Right cardiac atrium (tissue), 5 donors: ENCODE measurements at regions not wholly inside any gene's neighbourhood (a gene's known extent, or its start where the extent isn't known, plus 50 kb on each side); places are given as distances from the start of the nearest gene placed in this dataset.
"Not testable (repeated sequence)": the region's sequence is repeated elsewhere in the genome, so short reads cannot be mapped to it uniquely, and the experiment has no call there.

Source experiments
- ATAC-seq, 2 donors: fragments of 200-7000 bp; cut with Tn5 transposase; one replicate each; pipeline versions ENCODE4 v1.8.0 to v1.9.1; 2020; ENCODE audit warnings: moderate library complexity in 2 of 2, mild to moderate bottlenecking in 1 of 2
- DNase-seq, 3 donors: peaks; one replicate each; pipeline ENCODE4 v3.0.0-alpha.2; 2020
- H3K27ac ChIP-seq: one replicate; pipeline ENCODE4 v1.5.1; 2013; ENCODE audit warnings: mild to moderate bottlenecking, low read length, control low read depth, moderate library complexity
- H3K27me3 ChIP-seq: one replicate; pipeline ENCODE4 v1.6.1; 2013; ENCODE audit not compliant: control insufficient read depth, insufficient read depth
- H3K4me1 ChIP-seq: one replicate; pipeline ENCODE4 v1.6.1; 2013; ENCODE audit warnings: low read length; ENCODE audit not compliant: control insufficient read depth, insufficient read depth
- H3K4me3 ChIP-seq: one replicate; pipeline ENCODE4 v1.5.1; 2013; ENCODE audit warnings: low read length, control low read depth
- H3K9me3 ChIP-seq: one replicate; pipeline ENCODE4 v1.6.1; 2013; ENCODE audit warnings: low read length; ENCODE audit not compliant: control insufficient read depth
- WGBS: extraction: QIAGEN DNeasy Blood & Tissue Kit; methylation state at CpG from one replicate; pipeline ENCODE4 v1.1.7; 2013; 5-methylcytosine and 5-hydroxymethylcytosine counted together
- intact Hi-C, 4 donors: fragments of 100-400 bp; cut with DNase I; formaldehyde crosslinking; loops; one replicate each; pipeline versions ENCODE4 v1.11.0 to v1.14.0; 2022 to 2023
- donor health status: healthy with polysubstance abuse.
- donor health status: DM: no; HTN: yes; CAD: no.
- donor health status: DM: no; HTN: no; CAD: no.
- donor health status: DM: no; HTN: yes; CAD: no; lungs with severe emphysema.
- donor health status: DM: yes; HTN: yes; CAD: no.

DNA sequence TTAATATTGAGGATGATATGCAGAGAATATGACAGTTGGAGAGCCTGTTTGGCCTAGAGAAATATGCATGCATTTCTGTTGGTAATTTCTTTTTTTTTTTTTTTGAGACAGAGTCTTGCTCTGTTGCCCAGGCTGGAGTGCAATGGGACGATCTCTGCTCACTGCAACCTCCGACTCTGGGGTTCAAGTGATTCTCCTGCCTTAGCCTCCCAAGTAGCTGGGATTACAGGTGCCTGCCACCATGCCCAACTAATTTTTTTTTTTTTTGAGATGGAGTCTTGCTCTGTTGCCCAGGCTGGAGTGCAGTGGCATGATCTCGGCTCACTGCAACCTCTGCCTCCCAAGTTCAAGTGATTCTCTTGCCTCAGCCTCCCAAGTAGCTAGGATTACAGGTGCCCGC lies 108.3 kb downstream of the SLC25A47 start:
- H3K9me3 ChIP-seq, H3K27me3 ChIP-seq, H3K4me1 ChIP-seq, H3K4me3 ChIP-seq, ATAC-seq, H3K27ac ChIP-seq, DNase-seq, intact Hi-C loops: not testable (repeated sequence)
- 96% methylated on average over 4 of the region's 4 CpGs for whole genome bisulfite sequencing

DNA sequence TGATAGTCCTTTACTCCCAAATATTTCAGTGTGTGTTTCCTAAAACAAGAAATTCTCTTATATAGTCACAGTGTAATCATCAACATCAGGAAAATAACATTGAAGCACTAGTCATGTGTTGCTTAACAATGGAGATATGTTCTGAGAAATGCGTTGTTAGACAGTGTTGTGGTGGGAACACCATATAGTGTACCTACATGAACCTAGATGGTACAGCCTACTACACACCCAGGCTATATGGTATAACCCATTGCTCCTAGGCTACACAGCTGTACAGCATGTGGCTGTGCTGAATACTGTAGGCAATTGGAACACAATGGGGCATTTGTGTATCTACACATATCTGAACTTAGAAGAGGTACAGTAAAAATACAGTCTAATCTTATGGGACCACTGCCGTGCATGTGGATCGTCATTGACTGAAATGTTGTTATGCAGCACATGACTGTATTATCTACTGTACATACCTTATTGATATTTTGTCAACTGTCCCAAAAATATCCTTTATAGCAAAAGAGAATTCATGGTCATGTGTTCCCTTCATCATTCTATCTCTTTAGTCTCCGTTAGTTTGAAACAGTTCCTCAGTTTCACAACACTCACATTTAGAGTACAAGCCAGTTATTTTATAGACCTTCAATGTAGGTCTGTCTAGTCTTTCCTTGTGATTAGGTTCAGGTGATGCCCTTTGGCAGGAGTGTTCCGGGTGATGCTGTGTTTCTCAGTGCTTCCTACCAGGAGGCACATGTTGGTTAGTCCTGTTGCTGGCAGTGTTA lies 109.7 kb downstream of the SLC25A47 start:
- no peaks in the 10 kb centered on the region for H3K9me3 ChIP-seq
- DNase-seq (no peak), ATAC-seq (no peak)
- H3K4me1 ChIP-seq, result no peaks in the 10 kb centered on the region
- H3K27ac ChIP-seq, result no peak overlapping the region
- WGBS, result 85% methylated on average over 5 of the region's 5 CpGs
- H3K27me3 ChIP-seq, result no peaks in the 10 kb centered on the region
- no peak overlapping the region for H3K4me3 ChIP-seq
- intact Hi-C loops, result no loop called here

DNA sequence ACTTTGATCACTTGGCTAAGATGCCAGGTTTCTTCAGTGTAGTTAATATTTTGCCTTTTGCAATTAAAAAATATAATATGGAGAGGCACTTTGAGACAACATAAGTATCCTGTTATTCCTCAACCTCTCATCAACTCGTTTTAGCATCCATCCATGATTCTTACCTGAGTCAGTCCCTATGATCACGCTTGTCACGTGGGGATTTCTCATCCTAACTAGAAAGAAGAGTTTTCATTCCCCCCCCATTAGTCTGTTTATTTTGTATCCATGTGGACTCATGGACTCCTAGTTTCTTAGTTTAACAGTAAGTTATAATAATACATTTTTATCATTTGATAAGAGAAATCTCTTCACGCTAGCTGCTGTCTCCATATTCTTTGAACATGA lies 110.3 kb downstream of the SLC25A47 start:
- intact Hi-C loops, result no loop called here
- H3K4me1 ChIP-seq, result no peaks in the 10 kb centered on the region
- H3K27me3 ChIP-seq, result no peaks in the 10 kb centered on the region
- no peak overlapping the region for H3K4me3 ChIP-seq
- 74% methylated on average over 4 of the region's 4 CpGs for WGBS
- ATAC-seq (no peak), DNase-seq (no peak)
- H3K27ac ChIP-seq, result no peak overlapping the region
- no peaks in the 10 kb centered on the region for H3K9me3 ChIP-seq

DNA sequence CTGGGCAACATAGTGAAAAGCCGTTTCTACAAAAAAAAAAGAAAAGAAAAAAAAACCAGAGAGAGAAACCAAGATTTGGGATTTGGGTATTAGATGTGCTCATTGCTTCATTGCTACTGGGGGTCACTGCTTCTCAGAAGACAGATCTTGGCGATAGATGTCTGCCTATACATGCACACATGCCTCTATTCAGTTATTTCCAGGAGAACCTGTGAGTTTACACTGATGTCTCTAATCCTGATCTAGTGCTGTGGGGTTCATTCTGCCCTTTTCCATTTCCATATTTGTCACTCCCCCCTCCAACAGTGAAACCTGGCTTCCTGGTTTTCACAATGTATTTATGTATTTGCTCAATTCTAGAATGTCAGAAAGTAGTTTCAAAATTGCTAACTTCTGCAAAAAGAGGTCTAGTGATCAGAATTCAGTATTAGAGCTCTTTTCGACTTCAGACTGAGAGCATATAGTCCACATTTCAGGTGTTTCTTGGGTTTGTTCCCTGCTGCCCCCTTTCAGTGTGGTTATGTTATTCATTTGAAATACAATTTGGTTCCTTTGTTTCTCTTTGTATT lies 111.0 kb downstream of the SLC25A47 start:
- Histone ChIP-seq H3K9me3 (no peaks in the 10 kb centered on the region), H3K4me3 (no peak overlapping the region), H3K27ac (no peak overlapping the region), H3K27me3 (no peaks in the 10 kb centered on the region), H3K4me1 (no peaks in the 10 kb centered on the region)
- 86% methylated on average over 3 of the region's 3 CpGs for WGBS
- intact Hi-C loops, result no loop called here
- no peak for DNase-seq
- no peak for ATAC-seq

DNA sequence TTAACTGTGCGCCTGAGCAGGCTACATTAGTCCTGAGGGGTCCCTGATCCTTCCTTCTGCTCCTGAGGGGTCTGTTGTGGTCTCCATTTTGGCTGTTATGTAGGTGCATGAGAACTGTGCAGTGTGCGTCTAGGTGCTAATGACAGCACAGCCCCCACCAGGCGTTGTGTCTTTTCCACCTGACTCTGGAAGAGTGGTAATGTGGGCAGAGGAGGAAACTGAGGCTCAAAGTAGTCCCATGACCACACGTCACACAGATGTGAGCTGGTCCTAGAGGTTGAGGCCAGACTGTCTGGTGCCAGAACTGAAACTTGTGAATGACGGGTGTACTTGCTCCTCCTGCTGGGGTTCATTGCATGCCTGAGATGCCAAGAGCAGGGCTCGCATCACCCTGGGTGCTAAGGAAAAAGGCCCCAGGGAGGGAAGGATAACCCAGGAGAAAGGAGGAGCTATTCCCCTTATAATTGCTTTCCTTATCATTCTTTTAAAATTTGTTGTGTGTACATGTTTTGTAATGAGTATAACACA lies 111.8 kb downstream of the SLC25A47 start:
- H3K9me3 ChIP-seq, result no peaks in the 10 kb centered on the region
- H3K4me1 ChIP-seq, result no peaks in the 10 kb centered on the region
- H3K27ac ChIP-seq, result no peak overlapping the region
- no peak overlapping the region for H3K4me3 ChIP-seq
- intact Hi-C loops, result no loop called here
- no peaks in the 10 kb centered on the region for H3K27me3 ChIP-seq
- DNase-seq (no peak), ATAC-seq (no peak)
- WGBS, result 93% methylated on average over 6 of the region's 6 CpGs

DNA sequence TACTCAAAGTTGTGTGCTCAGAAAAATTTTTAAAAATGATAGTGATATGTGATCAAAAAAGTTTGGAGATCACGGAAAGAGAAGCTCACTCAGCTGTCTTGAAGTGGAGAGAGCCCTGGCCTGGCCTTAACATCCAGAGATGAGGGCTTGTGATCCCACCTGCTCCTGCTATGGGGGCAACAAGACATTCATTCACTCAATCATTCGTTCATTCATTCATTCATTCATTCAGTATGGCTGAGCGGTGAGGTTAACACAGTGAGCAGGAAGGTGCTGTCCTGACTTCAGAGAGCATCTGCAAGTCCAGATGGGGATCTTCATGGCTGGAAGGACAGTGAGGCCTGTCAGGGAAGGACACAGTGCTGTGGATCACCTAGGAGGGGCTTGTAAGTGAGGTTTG lies 112.3 kb downstream of the SLC25A47 start:
- no peak overlapping the region for H3K27ac ChIP-seq
- no peaks in the 10 kb centered on the region for H3K9me3 ChIP-seq
- ATAC-seq, result no peak
- no peaks in the 10 kb centered on the region for H3K27me3 ChIP-seq
- DNase-seq, result no peak
- H3K4me3 ChIP-seq, result no peak overlapping the region
- WGBS, result 81% methylated on average over 3 of the region's 3 CpGs
- no peaks in the 10 kb centered on the region for H3K4me1 ChIP-seq
- intact Hi-C loops, result no loop called here

DNA sequence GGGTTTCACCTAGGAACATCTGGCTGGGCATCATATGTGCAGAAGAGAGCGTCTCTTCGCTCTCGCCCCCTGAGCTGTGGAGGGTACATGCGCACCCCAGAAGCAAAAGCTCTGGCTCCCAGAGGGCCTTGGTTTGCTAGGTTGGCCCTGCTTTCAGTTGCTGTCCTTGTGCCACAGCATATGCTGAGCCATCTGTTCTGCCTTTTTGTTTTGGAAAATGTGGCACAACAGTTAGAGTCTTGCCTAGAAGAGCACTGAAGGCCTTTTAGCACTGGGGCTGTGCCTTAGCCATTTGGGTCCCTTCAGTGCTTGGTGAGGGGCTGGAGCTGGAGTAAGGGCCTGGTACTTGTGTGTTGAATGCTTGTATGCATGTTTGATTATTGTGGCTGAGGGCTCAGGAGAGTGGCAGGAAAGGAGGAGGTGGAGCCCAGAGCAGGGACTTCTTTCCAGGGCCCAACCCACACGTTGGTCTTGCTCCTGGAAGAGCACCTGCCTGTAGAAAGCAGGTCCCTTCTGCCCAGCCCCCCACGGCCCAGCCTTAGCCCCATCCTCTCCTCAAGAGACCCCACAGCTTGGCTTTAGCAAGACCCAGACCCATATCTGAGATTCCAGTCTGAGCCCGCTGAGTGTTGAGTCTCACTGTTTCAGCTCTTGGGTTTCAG lies 113.7 kb downstream of the SLC25A47 start:
- intact Hi-C loops, result no loop called here
- WGBS, result 90% methylated on average over 7 of the region's 7 CpGs

DNA sequence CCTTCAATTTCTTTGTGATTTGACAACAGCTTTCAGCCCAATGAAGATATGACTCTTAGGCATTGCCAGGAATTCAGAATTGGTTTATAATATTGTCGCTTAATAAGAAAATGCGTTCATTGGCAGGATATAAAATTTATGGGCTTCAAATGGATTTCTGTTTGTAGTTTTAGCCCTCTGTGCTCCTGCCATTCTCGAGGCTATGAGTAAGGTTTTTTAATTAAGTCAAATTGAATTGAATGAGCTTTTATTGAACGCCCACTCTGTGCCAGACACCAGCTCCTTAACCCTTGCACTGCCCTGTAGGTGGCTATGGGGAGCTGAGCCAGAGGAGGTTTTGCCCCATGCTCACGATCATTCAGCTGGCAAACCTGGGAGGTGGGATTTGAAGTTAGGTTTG lies 115.1 kb downstream of the SLC25A47 start:
- peaks cover 2% of the 10 kb centered on the region for H3K4me1 ChIP-seq
- no peak for ATAC-seq
- H3K9me3 ChIP-seq, result no peaks in the 10 kb centered on the region
- intact Hi-C loops, result no loop called here
- no peak for DNase-seq
- no peak overlapping the region for H3K4me3 ChIP-seq
- no peaks in the 10 kb centered on the region for H3K27me3 ChIP-seq
- no peak overlapping the region for H3K27ac ChIP-seq
- 71% methylated on average over 5 of the region's 5 CpGs for WGBS

More for the DNA sequence above, 113.7 kb downstream of the SLC25A47 start:
- no peaks in the 10 kb centered on the region for H3K9me3 ChIP-seq
- H3K4me3 ChIP-seq, result no peak overlapping the region
- H3K27ac ChIP-seq, result no peak overlapping the region
- DNase-seq, result no peak
- ATAC-seq, result no peak
- no peaks in the 10 kb centered on the region for H3K27me3 ChIP-seq
- peaks cover 2% of the 10 kb centered on the region for H3K4me1 ChIP-seq

DNA sequence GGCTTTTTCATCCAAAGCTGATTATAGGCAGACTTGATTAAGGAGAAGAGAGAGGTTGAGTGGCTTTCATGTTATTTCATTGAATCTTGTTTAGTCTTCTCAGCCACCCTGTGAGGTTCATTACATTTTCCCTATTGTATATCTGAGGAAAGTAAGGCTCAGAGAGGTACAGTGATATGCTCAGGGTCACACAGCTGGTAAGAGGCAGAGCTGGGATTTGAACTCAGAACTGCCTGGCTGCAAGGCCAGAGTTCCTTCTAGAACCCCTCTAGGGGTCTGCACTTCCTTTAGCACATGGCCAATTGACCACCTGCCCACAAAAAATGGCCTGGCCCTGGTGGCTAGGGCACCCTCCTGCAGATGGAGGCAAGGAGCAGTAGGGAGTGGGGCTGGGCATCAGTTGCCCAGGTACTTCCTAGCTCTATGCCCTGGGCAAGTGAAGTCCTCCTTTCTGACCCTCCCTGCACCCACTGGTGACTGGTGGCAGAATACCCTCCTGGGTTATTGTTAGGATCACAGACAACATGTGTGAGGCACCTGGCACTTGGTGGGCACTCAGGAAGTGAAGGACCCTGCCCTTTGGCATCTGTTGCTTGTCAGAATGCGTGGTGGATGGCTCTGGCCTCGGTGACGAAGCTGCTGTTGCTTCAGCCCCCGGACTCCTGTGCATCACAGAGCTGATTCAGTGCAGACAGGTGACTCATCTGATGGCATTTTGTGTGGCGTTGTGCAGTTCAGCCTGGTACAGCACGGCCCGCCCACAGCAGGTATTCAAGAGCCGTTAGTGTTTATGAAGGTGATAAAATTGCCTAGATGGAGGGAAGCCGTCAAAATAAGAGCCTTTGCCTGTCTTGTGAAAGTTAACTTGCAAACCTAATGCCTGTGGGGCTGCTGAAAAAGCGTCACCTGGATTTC lies 115.8 kb downstream of the SLC25A47 start:
- intact Hi-C loops, result no loop called here
- no peaks in the 10 kb centered on the region for H3K9me3 ChIP-seq
- no peak overlapping the region for H3K27ac ChIP-seq
- 77% methylated on average over 10 of the region's 10 CpGs for WGBS
- H3K27me3 ChIP-seq, result no peaks in the 10 kb centered on the region
- ATAC-seq, result peak in 1 of 2 donors; percentile 5
- peaks cover 2% of the 10 kb centered on the region for H3K4me1 ChIP-seq
- DNase-seq, result no peak
- no peak overlapping the region for H3K4me3 ChIP-seq

DNA sequence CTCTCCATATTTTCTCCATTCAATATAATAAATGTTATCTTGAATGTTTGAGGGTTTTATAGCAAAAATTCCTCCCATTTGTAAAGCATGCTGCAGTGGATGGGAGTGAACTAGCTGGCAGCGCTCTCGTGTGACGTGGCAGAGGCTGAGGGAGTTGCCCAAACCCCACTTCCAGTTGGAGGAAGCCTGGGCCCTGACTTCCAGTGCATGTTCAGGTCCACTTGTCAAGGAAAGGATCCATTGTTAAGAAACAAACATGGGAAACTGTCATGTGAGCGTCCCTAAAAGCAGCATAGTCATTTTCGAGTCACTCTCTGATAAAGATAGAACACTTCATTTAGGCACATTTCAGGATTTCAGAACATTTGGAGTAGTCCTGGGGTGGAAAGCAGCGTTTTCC lies 116.6 kb downstream of the SLC25A47 start:
- 51% methylated on average over 6 of the region's 6 CpGs for WGBS
- Histone ChIP-seq H3K9me3 (no peaks in the 10 kb centered on the region), H3K27ac (peak overlapping the region; percentile 71), H3K27me3 (no peaks in the 10 kb centered on the region), H3K4me3 (no peak overlapping the region), H3K4me1 (peaks cover 2% of the 10 kb centered on the region)
- peak; percentile 70 to 87 (median 76) for DNase-seq
- ATAC-seq, result peak; percentile 53 to 79
- intact Hi-C loops, result loop anchor here in 2 of 4 donors (2.0 to 10.0 kb wide), 2 partner anchors 205 to 225 kb away; no protein-coding TSS in a partner anchor
